ENCODE measurements at regions not wholly inside any gene's neighbourhood (a gene's known extent, or its start where the extent isn't known, plus 50 kb on each side); places are given as distances from the start of the nearest gene placed in this dataset.

DNA sequence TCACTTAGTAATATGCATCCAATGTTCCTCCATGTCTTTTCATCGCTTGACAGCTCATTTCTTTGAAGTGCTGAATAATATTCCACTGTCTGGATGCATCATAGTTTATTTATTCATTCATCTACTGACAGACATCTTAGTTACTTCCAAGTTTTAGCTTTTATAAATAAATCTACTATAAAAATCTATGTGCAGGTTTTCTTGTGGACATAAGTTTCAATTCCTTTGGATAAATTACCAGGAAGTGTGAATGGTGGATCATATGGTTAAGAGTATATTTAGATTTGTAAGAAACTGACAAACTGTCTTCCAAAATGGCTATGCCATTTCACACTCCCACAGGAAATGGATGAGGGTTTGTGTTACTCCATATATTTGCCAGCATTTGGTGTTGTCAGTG, 1392.9 kb upstream of the PABPC4L start:
- TF ChIP-seq, protein P1, sequence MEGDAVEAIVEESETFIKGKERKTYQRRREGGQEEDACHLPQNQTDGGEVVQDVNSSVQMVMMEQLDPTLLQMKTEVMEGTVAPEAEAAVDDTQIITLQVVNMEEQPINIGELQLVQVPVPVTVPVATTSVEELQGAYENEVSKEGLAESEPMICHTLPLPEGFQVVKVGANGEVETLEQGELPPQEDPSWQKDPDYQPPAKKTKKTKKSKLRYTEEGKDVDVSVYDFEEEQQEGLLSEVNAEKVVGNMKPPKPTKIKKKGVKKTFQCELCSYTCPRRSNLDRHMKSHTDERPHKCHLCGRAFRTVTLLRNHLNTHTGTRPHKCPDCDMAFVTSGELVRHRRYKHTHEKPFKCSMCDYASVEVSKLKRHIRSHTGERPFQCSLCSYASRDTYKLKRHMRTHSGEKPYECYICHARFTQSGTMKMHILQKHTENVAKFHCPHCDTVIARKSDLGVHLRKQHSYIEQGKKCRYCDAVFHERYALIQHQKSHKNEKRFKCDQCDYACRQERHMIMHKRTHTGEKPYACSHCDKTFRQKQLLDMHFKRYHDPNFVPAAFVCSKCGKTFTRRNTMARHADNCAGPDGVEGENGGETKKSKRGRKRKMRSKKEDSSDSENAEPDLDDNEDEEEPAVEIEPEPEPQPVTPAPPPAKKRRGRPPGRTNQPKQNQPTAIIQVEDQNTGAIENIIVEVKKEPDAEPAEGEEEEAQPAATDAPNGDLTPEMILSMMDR (IDR thresholded peaks at IDR 0.05; ENCODE audit: control extremely low read depth, extremely low read depth): no peak
- H3K9me3 ChIP-seq (ENCODE audit: control insufficient read depth in 4 of 4, insufficient read depth in 3 of 4, low read length in 3 of 4): peaks cover 0 to 10% (median 5%) of the 10 kb centered on the region in 4 donors
- H3K36me3 ChIP-seq (ENCODE audit: control insufficient read depth in 4 of 4, insufficient read depth in 4 of 4, low read length in 4 of 4): no peaks in the 10 kb centered on the region
- 86 to 96% methylated on average over 1 of the region's 1 CpG for WGBS, 2 donors
- no peak overlapping the region for H3K9ac ChIP-seq (ENCODE audit: insufficient read depth in 1 of 2, low read length in 2 of 2)
- H3K4me3 ChIP-seq: no peak overlapping the region
- H3K4me1 ChIP-seq (ENCODE audit: control insufficient read depth in 5 of 5, insufficient read depth in 5 of 5, low read length in 5 of 5): no peaks in the 10 kb centered on the region
- no peak for ATAC-seq (ENCODE audit: insufficient read depth, low FRiP score)
- no peak for DNase-seq
- no peaks in the 10 kb centered on the region for H3K27me3 ChIP-seq (ENCODE audit: control insufficient read depth in 3 of 3, insufficient read depth in 3 of 3, low read length in 2 of 3)
- H3K27ac ChIP-seq (ENCODE audit: low read depth in 1 of 2, low read length in 1 of 2): no peak overlapping the region

DNA sequence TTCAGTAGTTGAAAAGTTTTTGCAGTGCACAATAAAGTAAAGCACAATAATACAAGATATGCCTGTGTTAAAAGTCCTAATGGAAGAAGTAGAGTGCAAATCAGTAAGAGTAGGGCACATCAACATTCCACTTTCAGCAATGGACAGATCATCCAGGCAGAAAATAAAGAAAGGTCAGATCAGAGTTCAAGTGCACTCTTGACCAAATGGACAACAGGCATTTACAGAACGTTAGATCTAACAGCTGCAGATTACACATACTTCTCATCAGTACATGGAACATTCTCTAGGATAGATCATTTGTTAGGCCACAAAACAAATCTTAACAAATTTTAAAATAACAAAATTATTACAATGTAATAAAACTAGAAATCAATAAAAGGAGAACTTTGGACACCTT, 1373.5 kb upstream of the PABPC4L start:
- Histone ChIP-seq H3K9ac (ENCODE audit: insufficient read depth in 1 of 2, low read length in 2 of 2) (no peak overlapping the region), H3K4me3 (no peak overlapping the region), H3K4me1 (ENCODE audit: control insufficient read depth in 5 of 5, insufficient read depth in 5 of 5, low read length in 5 of 5) (no peaks in the 10 kb centered on the region), H3K36me3 (ENCODE audit: control insufficient read depth in 4 of 4, insufficient read depth in 4 of 4, low read length in 4 of 4) (no peaks in the 10 kb centered on the region), H3K27me3 (ENCODE audit: control insufficient read depth in 3 of 3, insufficient read depth in 3 of 3, low read length in 2 of 3) (no peaks in the 10 kb centered on the region), H3K9me3 (ENCODE audit: control insufficient read depth in 4 of 4, insufficient read depth in 3 of 4, low read length in 3 of 4) (no peaks in the 10 kb centered on the region), H3K27ac (ENCODE audit: low read depth in 1 of 2, low read length in 1 of 2) (no peak overlapping the region)
- no peak for DNase-seq
- WGBS, 2 donors: 41 to 62% methylated on average over 1 of the region's 1 CpG
- no peak for ATAC-seq (ENCODE audit: insufficient read depth, low FRiP score)
- TF ChIP-seq, protein P1 (IDR thresholded peaks at IDR 0.05; ENCODE audit: control extremely low read depth, extremely low read depth): no peak

DNA sequence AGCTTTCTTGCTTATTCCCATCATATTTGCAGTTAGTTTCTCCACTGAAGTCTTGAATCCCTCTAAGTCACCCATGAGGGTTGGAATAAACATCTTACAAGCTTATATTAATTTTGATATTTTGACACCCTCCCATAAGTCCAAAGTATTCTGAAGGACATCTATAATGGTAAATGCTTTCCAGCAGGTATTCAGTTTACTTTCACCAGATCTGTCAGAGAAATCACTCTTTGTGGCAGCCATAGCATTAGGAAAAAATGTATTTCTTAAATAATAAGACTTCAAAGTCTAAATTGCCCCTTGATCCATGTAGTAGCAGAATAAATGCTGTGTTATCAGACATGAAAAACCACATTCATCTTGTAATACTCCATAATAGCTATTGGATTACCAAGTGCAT, 1371.7 kb upstream of the PABPC4L start:
- TF ChIP-seq, protein P1 (IDR thresholded peaks at IDR 0.05; ENCODE audit: control extremely low read depth, extremely low read depth): no peak
- ATAC-seq (ENCODE audit: insufficient read depth, low FRiP score): no peak
- Histone ChIP-seq H3K9me3 (ENCODE audit: control insufficient read depth in 4 of 4, insufficient read depth in 3 of 4, low read length in 3 of 4) (no peaks in the 10 kb centered on the region), H3K36me3 (ENCODE audit: control insufficient read depth in 4 of 4, insufficient read depth in 4 of 4, low read length in 4 of 4) (no peaks in the 10 kb centered on the region), H3K4me1 (ENCODE audit: control insufficient read depth in 5 of 5, insufficient read depth in 5 of 5, low read length in 5 of 5) (no peaks in the 10 kb centered on the region), H3K9ac (ENCODE audit: insufficient read depth in 1 of 2, low read length in 2 of 2) (no peak overlapping the region), H3K27me3 (ENCODE audit: control insufficient read depth in 3 of 3, insufficient read depth in 3 of 3, low read length in 2 of 3) (no peaks in the 10 kb centered on the region), H3K4me3 (no peak overlapping the region), H3K27ac (ENCODE audit: low read depth in 1 of 2, low read length in 1 of 2) (no peak overlapping the region)
- no peak for DNase-seq

DNA sequence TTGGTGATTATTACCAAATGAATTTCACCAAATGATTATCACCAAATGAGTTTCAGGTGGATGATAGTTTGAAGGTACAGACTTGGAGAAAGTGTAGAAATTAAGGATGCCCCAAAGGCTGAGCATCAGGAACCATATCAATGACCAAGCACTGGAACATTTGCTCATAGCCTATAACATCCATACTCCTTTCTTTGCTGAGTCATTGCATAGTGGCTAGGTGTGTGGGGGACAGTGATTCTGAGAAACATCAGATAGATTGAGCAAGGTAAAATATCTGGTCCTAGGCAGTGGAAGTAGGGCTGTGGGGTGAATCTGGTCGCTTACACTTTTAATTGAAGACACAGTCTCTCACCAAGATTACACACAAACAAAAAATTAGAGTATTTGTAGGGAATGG, 1362.5 kb upstream of the PABPC4L start:
- Histone ChIP-seq H3K27me3 (ENCODE audit: control insufficient read depth in 3 of 3, insufficient read depth in 3 of 3, low read length in 2 of 3) (no peaks in the 10 kb centered on the region), H3K4me1 (ENCODE audit: control insufficient read depth in 5 of 5, insufficient read depth in 5 of 5, low read length in 5 of 5) (no peaks in the 10 kb centered on the region), H3K9me3 (ENCODE audit: control insufficient read depth in 4 of 4, insufficient read depth in 3 of 4, low read length in 3 of 4) (peaks cover 0 to 4% (median 0%) of the 10 kb centered on the region in 4 donors), H3K27ac (ENCODE audit: low read depth in 1 of 2, low read length in 1 of 2) (no peak overlapping the region), H3K9ac (ENCODE audit: insufficient read depth in 1 of 2, low read length in 2 of 2) (no peak overlapping the region), H3K36me3 (ENCODE audit: control insufficient read depth in 4 of 4, insufficient read depth in 4 of 4, low read length in 4 of 4) (no peaks in the 10 kb centered on the region), H3K4me3 (no peak overlapping the region)
- ATAC-seq (ENCODE audit: insufficient read depth, low FRiP score) (no peak), DNase-seq (no peak)
- TF ChIP-seq, protein P1 (IDR thresholded peaks at IDR 0.05; ENCODE audit: control extremely low read depth, extremely low read depth): no peak
- WGBS, 2 donors: 66 to 71% methylated on average over 1 of the region's 1 CpG
